ENCODE measurements at regions not wholly inside any gene's neighbourhood (a gene's known extent, or its start where the extent isn't known, plus 50 kb on each side); places are given as distances from the start of the nearest gene placed in this dataset.

GRCh38 chr3:158983216-158984099 is 181.6 kb downstream of the MFSD1 start:
- no peak overlapping the region for H3K4me3 ChIP-seq (ENCODE audit: low read depth, low read length)
- no peak for TF ChIP-seq CTCF (IDR thresholded peaks at IDR 0.05; ENCODE audit: low read depth, low read length)
- in situ Hi-C loops (cut with HindIII; ENCODE audit: low sequenced_read_pairs), result no loop called here
- no peak for DNase-seq (ENCODE audit: low read depth, low spot score)

GRCh38 chr3:158991146-158991705 is 189.4 kb downstream of the MFSD1 start:
- H3K4me3 ChIP-seq (ENCODE audit: low read depth, low read length), result no peak overlapping the region
- no peak for TF ChIP-seq CTCF (IDR thresholded peaks at IDR 0.05; ENCODE audit: low read depth, low read length)
- in situ Hi-C loops (cut with HindIII; ENCODE audit: low sequenced_read_pairs), result no loop called here
- no peak for DNase-seq (ENCODE audit: low read depth, low spot score)

- no peak for DNase-seq (ENCODE audit: low read depth, low spot score)
- TF ChIP-seq CTCF (IDR thresholded peaks at IDR 0.05; ENCODE audit: low read depth, low read length), result no peak
- in situ Hi-C loops (cut with HindIII; ENCODE audit: low sequenced_read_pairs), result no loop called here
- no peak overlapping the region for H3K4me3 ChIP-seq (ENCODE audit: low read depth, low read length)
Measured at GRCh38 chr3:158992463-158992862, 190.6 kb downstream of the MFSD1 start.

- no peak for TF ChIP-seq CTCF (IDR thresholded peaks at IDR 0.05; ENCODE audit: low read depth, low read length)
- no peak overlapping the region for H3K4me3 ChIP-seq (ENCODE audit: low read depth, low read length)
- DNase-seq (ENCODE audit: low read depth, low spot score), result no peak
- in situ Hi-C loops (cut with HindIII; ENCODE audit: low sequenced_read_pairs), result no loop called here
Measured at GRCh38 chr3:158994386-158994785, 192.5 kb downstream of the MFSD1 start.

- no peak overlapping the region for H3K4me3 ChIP-seq (ENCODE audit: low read depth, low read length)
- DNase-seq (ENCODE audit: low read depth, low spot score), result no peak
- in situ Hi-C loops (cut with HindIII; ENCODE audit: low sequenced_read_pairs), result no loop called here
- no peak for TF ChIP-seq CTCF (IDR thresholded peaks at IDR 0.05; ENCODE audit: low read depth, low read length)
Measured at GRCh38 chr3:159001711-159002110, 199.9 kb downstream of the MFSD1 start.

- no peak overlapping the region for H3K4me3 ChIP-seq (ENCODE audit: low read depth, low read length)
- in situ Hi-C loops (cut with HindIII; ENCODE audit: low sequenced_read_pairs), result no loop called here
- DNase-seq (ENCODE audit: low read depth, low spot score), result no peak
- TF ChIP-seq CTCF (IDR thresholded peaks at IDR 0.05; ENCODE audit: low read depth, low read length), result no peak
Measured at GRCh38 chr3:159005137-159005536, 203.3 kb downstream of the MFSD1 start.
